ENCODE measurements at regions not wholly inside any gene's neighbourhood (a gene's known extent, or its start where the extent isn't known, plus 50 kb on each side); places are given as distances from the start of the nearest gene placed in this dataset.
"Not testable (repeated sequence)": the region's sequence is repeated elsewhere in the genome, so short reads cannot be mapped to it uniquely, and the experiment has no call there.

GRCh38 chr7:152544971-152545619 is 109.3 kb upstream of the KMT2C start:
- DNase-seq = no peak
- intact Hi-C loops (cut with DNase I) = no loop called here

- intact Hi-C loops (cut with DNase I) = no loop called here
- DNase-seq = no peak
These were observed 108.7 kb upstream of the KMT2C start for GRCh38 chr7:152544481-152544927.

- intact Hi-C loops (cut with DNase I) = no loop called here
- DNase-seq = no peak
These were observed 108.0 kb upstream of the KMT2C start for GRCh38 chr7:152543799-152544198.

- intact Hi-C loops (cut with DNase I) = no loop called here
- no peak for DNase-seq
These were observed 106.1 kb upstream of the KMT2C start for GRCh38 chr7:152541892-152542291.

GRCh38 chr7:152539190-152539495 is 103.3 kb upstream of the KMT2C start:
- intact Hi-C loops (cut with DNase I); DNase-seq: not testable (repeated sequence)

GRCh38 chr7:152538346-152539189 is 102.8 kb upstream of the KMT2C start:
- intact Hi-C loops (cut with DNase I); DNase-seq: not testable (repeated sequence)

- intact Hi-C loops (cut with DNase I) = no loop called here
- no peak for DNase-seq
These were observed 101.8 kb upstream of the KMT2C start for GRCh38 chr7:152537639-152538038.

GRCh38 chr7:152528612-152529011 is 92.8 kb upstream of the KMT2C start:
- no peak for DNase-seq
- intact Hi-C loops (cut with DNase I) = no loop called here

GRCh38 chr7:152527610-152528032 is 91.8 kb upstream of the KMT2C start:
- no peak for DNase-seq
- intact Hi-C loops (cut with DNase I) = no loop called here

- peak in 37 of 42 donors; percentile 5 to 69 (median 30) for DNase-seq
- intact Hi-C loops (cut with DNase I) = no loop called here
These were observed 88.1 kb upstream of the KMT2C start for GRCh38 chr7:152523916-152524315.

- intact Hi-C loops (cut with DNase I) = no loop called here
- peak in 38 of 42 donors; percentile 5 to 73 (median 42) for DNase-seq
These were observed 86.8 kb upstream of the KMT2C start for GRCh38 chr7:152522571-152523067.

- no peak for DNase-seq
- intact Hi-C loops (cut with DNase I) = no loop called here
These were observed 85.9 kb upstream of the KMT2C start for GRCh38 chr7:152521420-152522337.

- no peak for DNase-seq
- intact Hi-C loops (cut with DNase I) = no loop called here
These were observed 85.1 kb upstream of the KMT2C start for GRCh38 chr7:152520861-152521302.

GRCh38 chr7:152519290-152519689 is 83.5 kb upstream of the KMT2C start:
- DNase-seq = no peak
- intact Hi-C loops (cut with DNase I) = no loop called here

GRCh38 chr7:152516216-152516615 is 80.4 kb upstream of the KMT2C start:
- no peak for DNase-seq
- intact Hi-C loops (cut with DNase I) = no loop called here

- DNase-seq; intact Hi-C loops (cut with DNase I): not testable (repeated sequence)
These were observed 79.6 kb upstream of the KMT2C start for GRCh38 chr7:152515266-152515950.

- intact Hi-C loops (cut with DNase I) = no loop called here
- no peak for DNase-seq
These were observed 78.9 kb upstream of the KMT2C start for GRCh38 chr7:152514771-152515105.

- intact Hi-C loops (cut with DNase I) = no loop called here
- no peak for DNase-seq
These were observed 78.3 kb upstream of the KMT2C start for GRCh38 chr7:152513861-152514770.
